GM19023 (cell line): ENCODE measurements at regions not wholly inside any gene's neighbourhood (a gene's known extent, or its start where the extent isn't known, plus 50 kb on each side); places are given as distances from the start of the nearest gene placed in this dataset.

Source experiments
- ATAC-seq: cut with Tn5 transposase; IDR thresholded peaks from one replicate; pipeline ENCODE4 v1.9.1; 2021; ENCODE audit warnings: mild to moderate bottlenecking, moderate library complexity; ENCODE audit not compliant: unreplicated experiment

DNA sequence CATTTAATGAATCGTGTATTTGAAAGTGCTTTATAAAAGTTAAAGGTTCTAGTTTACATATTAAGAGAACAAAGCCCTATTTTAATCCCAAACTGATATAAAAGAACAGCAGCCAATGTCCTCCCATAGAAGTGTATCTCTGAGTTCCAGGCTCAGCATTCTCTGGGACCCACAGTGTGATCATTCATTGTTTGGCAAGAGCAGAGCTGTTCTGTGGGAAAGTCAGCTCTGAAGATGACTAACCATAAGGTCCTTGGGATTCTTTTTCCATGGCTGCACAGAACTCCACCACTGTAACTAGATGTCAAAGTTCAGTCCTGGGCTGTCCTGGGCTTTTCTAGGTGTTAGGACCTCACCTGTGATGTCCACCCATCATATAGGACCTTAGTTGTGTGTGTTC lies 157.0 kb upstream of the TLL1 start:
- no peak for ATAC-seq

DNA sequence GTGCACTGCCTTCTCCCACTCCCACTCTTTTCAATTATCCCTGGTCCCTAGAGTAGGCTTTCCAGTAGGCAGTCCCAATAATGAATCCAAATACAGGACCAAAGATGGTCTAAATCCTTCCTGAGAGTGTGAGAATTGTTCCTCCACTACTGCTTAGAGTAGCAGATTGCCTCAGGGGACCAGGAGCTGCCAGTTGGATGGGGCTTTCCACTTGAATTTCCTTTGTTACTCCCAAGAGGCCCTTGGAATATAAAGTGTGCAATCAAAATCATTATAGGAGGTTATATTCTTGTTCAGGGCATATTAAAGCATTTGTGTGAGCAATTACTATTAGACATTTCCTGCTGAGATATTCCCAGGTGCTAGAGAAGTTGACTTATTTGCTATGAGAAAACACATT lies 156.6 kb upstream of the TLL1 start:
- ATAC-seq: no peak

DNA sequence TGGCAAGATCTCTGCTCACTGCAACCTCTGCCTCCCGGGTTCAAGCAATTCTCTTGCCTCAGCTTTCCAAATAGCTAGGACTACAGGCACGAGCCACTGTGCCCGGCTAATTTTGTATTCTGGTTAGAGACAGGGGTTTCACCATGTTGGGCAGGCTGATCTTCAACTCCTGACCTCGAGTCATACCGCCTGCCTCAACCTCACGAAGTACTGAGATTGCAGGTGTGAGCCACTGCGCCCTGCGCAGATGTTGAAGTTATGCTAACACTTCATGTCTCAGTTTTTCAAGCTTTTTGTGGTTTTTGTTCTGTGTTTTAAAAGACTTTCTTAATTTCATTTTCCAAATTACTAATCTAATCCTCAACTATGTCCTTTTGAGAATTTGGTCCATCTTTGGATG lies 154.4 kb upstream of the TLL1 start:
- ATAC-seq: no peak

DNA sequence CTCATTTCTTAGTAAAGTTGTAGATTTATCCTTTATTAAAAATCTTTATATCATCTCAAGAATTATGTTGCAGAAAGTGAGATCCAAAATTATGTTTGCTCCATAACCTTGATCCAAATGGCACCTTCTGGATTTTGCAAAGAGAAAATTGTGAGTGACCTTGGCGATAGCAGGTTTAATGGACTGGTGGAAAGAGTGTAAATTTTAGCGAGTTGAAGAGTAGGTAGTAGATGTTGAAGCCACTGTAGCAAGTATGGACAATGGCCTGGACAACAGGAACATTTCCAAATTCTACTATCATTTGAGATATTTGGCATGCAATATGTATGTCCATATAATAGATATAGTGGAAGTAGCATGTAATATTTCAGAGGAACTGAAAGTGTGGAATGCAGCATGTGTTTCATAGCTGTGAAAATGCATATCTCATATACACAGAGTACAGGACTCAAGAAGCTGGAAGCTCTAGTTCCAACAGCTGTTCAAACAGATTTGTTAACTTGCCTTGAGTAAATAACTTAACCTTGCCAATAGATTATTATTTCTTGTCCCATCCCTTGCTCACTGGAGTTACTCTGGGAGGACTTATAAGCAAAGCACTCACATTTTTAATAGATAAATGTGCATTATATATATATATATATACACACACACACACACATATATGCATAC lies 152.5 kb upstream of the TLL1 start:
- ATAC-seq: no peak

DNA sequence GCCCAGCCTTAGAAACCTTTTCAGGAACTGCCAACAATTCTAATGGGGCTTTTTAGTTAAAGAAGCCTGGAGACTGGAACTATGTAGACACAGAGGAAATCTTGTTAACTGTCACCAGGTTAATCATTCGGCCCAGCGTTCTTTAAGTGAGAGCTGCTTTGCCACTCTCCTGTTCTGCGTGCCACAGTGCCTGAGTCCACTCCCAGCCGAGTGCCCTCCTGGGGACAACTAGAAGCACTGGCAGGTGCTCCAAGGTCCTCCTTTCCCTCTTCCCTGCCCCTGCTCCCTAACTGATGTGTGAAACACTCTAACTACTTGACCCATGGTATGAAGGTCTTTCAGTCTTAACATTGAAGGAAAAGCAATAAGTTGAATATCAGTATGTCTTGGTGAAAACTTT lies 151.2 kb upstream of the TLL1 start:
- no peak for ATAC-seq

DNA sequence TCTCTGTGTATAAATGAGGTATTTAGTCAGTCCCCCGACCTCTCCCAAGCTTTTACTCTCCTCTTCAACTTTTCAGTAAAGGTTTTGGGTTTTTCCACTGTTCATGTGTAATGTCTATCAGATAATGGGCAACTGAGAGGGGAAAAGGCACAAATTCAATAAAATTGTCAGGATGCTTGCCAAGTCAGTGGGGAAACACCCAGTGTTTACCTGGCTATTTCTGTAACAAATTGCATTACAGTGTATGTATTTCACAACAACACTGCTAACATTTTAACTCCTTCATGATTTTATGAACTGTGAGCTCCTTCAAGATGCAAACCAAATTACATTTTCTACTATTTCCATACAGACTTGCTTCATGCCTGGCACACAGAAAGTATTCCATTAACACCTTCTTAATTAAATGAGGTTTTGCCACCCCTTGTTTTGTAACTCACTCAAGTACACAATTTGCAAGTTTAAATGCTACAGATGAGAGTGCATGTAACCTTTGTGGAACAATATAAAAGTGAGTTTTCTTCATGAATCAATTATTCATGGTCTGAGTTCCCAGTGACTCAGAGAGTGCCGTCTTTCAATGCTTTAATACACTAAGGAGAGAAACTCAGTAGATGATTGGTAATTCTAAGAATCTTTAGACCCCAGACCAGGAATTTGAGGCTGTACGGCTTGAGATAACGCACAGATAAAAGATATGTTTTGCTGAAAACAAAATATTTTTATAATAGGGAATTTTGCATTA lies 149.8 kb upstream of the TLL1 start:
- no peak for ATAC-seq

DNA sequence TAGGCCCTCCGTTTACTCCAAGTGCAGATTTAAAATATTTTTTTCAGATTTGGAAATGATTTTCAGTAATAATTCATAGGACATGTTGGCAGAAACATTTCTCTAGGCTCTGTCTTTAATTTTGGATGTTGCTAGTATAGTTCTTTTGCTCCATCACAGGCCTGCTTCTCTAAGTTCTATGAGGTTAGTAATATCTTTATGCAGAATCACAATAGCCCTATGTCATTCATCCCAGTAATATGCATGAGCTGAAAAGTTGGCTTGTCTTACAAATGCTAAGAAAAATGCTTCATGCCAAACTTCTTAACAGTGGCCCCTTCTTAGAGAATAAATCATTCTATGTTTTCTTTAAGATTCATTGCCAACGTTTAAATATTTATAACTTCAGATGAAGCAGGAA lies 148.3 kb upstream of the TLL1 start:
- no peak for ATAC-seq

DNA sequence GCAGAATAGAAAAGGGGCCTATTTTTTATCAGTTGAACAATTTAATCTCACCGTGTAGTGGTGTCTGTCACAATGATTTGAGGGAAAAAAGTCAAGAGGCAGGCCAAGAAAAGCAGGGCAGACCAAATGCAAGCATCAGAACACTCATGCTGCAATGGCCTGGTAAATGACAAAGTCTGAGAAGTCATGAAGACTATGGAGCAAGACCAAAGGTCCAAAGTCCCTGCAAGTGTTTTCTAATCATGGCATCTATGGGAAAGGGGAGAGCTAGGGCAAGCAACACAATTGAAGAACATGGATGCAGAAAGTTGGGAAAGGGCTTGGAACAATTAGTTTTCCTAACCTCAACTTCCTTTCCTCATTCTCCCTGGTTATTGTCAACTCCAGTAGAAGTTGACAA lies 147.7 kb upstream of the TLL1 start:
- no peak for ATAC-seq

DNA sequence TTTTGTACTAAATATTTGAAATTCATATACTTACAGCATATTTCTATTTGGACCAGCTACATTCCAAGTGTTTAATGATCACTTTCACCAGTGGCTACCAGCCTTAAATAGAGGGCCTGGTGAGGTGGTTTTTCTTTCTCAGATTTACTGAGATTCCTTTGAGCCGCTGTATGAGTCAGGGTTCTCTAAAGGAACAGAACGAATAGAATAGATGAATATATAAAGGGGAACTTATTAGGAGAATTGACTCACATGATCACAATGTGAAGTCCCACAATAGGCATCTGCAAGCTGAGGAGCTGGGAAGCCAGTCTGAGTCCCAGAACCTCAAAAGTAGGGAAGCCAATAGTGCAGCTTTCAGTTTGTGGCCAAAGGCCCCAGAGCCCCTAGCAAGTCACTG lies 146.2 kb upstream of the TLL1 start:
- no peak for ATAC-seq

DNA sequence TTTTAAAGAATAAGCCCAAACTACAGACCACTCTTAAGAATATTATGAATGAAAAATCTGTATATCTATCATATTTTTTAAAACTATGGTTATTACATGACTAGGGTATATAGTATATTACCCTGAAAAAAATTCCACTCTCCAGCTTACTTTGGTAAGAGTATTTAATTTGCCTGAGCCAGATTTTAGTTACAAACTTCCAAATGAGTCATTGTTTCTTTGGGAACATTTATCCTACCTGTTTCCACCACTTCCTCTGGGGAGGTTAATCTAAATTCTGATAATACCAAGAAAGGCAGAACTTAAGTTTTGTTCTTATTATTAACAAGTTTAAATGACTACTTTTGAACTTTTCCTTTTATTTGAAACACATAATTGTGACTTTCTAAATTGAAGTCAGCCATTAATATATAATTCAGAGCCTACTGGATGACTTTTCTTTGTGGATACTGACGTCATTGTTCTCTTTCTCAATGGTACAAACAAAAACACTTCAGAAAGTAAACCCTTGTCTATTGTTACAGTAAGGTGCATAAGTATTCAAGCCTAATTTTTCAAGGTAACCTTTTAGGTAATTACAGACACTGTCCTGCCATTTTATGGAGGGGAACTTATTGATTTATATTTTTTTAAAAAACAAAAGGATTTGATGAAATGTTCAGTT lies 135.6 kb upstream of the TLL1 start:
- no peak for ATAC-seq

DNA sequence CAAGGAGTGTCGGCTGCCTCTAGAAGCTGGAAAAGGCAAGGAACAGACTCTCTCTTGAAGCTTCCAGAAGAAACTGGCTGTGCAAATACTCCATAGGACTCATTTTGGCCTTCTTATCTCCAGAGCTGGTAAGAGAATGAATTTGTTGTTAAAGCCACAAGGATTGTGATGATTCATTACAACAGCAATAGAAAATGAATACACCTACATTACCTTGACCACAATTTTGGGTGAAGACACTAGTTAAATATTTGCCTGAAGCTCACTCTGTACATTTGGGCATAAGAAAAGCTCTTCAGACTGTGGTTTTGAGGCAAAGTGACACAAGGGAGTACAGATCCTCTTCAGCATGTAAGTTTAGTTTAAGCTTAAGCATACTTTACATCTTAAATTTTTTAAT lies 134.5 kb upstream of the TLL1 start:
- peak; percentile 52 for ATAC-seq

DNA sequence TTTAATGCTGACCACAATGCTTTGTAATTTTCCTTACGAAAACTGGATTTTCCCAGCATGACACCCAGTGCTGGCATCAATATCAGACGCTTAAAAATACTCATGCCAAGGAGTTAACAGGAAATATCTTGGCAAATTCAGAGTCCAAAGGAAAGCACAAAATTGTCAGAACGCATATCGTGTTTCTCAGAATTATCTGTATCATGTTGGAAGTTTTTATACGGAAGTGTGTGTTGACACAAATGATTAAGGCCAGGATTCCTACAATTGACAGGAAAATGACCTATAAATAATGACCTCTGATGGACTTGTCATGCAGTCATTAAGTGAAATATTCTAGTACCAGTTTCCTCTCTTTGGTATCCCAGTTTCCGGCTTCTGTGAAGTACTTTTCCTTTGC lies 132.1 kb upstream of the TLL1 start:
- no peak for ATAC-seq

DNA sequence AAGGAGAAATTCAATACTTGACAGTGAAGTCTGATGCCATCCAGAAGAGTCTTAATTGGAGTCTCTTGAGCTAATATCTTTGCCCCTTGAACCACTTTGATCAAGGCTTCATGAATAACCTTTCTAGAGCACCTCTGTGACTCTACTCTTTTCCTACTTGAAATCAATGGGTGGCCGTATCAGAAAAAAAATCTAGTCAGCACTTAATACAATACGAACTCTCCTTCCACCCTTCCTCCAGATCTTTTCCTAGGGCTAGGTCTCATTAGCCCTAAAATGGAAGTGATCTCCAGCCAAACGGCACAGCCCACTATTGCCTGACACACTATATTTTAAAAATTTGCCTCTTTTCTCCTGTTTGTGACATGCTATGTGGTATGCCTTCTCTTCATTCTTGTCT lies 129.6 kb upstream of the TLL1 start:
- no peak for ATAC-seq

DNA sequence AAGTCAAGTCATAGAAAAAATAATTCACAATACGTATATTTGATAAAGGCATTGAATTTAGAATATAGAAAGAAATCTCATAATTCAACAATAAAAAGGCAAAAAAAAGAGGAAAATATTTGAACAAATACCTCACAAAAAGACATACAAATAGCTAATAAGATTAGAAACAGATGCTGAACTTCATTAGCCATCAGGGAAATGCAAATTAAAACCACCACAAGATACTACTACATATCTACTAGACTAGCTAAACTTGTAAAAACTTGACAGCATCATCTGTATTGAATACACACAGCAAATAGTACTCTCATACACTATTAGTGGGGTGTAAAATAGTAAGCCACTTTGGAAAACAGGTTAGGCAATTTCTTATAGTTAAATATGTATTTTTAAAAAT lies 128.7 kb upstream of the TLL1 start:
- ATAC-seq: no peak

DNA sequence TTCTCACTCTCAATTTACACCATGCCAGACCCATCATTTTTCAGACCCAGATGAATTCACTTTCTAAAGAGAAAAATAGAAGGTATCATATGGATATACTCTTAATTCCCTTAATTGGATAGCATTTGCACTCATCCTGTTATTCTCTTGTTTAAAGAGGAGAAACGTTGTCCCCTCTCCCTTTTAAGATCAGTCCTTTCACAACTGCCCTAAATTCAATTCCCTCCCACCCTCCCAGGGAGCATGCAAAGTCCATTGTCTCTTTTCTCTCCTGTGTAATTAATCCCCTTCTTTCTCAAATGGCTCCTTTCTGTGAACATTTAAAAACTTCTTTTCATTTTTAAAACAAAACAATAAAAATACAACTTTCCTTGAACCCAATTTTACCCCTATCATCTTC lies 124.7 kb upstream of the TLL1 start:
- ATAC-seq: no peak

DNA sequence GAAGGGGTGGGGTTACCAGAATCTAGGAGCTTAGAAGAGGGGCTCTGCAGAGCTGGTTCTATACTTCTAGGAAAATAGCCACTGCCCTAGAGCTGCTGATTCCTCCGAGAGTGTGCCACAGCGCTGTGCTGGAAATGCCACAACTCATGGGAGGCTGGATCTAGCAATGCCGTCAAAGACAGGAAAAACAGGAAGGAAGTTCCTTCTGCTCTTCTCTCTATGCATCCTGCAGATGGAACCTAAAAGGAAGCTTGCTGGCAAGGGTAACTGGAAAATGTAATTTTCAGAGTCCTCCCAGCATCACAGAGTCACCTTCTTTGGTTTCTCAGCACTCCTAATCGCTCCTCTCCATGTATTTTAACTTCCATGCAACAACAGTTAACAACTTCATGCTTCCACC lies 121.2 kb upstream of the TLL1 start:
- no peak for ATAC-seq

DNA sequence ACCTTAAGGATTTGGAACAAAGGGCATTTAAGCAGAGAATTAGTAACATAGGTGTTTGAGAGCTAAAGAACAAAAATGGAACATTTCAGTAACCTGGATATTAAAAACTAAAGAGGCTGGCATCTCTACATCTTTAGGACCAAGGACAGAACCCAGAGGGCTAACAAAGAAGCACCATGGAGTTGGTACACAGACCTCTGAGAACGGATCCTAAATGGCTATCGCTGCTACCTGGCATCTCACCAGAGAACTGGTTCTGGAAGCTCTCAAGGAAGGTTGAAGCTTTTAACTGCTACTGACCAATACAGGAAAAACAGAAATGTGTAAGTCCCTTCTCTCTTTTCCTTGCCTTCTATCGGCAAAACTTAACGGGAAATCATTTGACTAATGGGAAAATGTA lies 118.4 kb upstream of the TLL1 start:
- ATAC-seq: no peak

DNA sequence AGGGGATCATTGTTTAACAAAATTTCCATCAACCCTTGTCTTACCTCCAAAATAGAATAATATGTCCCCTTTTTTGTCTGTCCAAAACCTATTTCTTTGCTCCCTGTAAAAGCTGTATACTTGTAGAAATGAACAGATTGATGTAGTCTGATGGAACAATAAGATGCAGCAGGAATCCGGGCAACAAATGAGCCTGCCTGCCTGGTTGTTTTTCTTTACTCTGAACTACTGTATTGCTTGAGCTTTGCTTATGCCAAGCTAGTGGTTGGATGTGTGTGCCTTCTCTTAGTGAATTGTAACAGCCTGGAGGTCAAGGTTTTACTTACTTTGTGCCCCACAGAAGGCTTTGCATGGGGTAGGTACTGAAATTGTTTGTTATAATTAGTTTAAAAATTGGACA lies 116.2 kb upstream of the TLL1 start:
- no peak for ATAC-seq

DNA sequence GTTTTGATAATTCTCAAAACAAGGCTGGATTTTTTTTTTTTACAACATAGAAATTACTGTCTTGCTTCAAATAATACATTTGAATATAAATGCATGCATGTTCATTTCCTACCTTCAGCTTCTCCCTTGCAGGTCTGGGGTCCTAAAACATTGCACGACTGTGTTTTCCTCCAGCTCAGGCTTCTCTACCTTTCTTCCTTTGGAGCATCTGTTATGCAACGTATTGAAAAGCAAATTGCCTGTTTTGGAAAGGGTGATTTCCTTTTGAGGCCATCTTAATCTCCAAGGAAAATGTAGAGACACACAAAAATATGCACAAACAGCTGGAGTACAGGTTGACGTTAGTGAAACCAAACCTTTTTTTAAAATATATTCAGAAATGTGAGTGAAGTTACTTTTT lies 115.6 kb upstream of the TLL1 start:
- ATAC-seq: no peak

DNA sequence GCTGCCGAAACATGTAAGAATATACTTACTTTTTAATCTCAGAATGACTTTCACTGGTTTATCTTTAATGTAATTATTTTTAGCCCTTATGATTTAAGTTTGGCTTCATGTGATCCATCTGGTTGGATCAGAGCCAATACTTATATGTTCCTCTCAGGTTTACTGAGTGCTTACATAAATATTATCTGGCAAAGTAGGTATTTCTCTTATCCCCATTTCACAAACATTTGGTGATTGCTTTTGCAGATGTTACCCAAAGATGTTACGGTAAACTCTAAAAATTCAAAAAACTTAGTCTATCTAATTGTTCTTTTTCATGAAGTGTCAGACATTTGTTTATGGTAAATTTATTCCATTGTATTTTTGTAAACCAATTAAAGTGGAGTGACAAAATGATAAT lies 115.0 kb upstream of the TLL1 start:
- ATAC-seq: no peak

DNA sequence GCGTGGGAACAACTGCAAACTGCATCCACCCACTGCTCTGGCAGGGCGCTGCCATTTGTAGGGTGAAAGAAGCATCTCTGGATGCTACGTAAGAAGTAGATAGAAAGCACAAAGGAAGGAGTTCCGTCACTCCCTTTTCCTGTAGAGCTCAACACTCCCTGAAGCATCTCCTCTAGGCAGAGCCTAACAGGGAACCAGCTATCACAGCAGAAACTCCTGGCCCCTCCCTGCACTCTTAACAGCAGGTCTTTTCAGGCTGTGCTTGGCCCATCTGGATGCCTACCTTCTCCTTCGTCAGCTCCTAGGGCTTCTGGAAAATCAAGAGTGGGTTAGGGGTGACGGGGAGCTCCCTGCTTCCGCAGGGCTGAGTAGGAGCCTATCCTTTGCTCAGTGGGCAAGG lies 112.9 kb upstream of the TLL1 start:
- ATAC-seq: no peak

DNA sequence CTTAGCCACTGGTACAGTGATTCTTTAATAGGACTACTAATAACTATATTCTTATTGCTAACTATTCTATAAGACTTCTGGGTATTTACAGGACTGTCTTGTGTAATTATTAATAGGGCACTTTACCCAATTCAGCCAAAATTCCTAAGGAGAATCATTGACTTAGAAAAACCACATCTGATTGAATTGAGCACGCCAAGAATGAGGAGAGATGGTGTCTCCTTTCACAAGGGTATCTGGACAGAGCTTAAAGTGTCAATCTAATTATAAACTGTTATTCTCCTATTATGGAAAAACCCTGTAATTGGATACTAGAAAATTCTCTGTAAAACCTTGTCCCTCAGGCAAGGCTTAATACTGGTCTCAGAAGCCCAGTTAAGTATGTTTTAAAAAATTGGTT lies 111.1 kb upstream of the TLL1 start:
- no peak for ATAC-seq
